ENCODE measurements at regions not wholly inside any gene's neighbourhood (a gene's known extent, or its start where the extent isn't known, plus 50 kb on each side); places are given as distances from the start of the nearest gene placed in this dataset.

GRCh38 chr11:69921128-69922014 lies 102.2 kb upstream of the FGF3 start:
- no peaks in the 10 kb centered on the region for H3K79me2 ChIP-seq (ENCODE audit: control insufficient read depth, insufficient read depth, low read length)
- H3K9ac ChIP-seq (ENCODE audit: low read length), result no peak overlapping the region
- WGBS (ENCODE audit: insufficient coverage), result 73% methylated on average over 16 of the region's 21 CpGs
- peaks cover 7% of the 10 kb centered on the region for H3K4me1 Mint-ChIP-seq
- no peaks in the 10 kb centered on the region for H4K20me1 ChIP-seq (ENCODE audit: control insufficient read depth, insufficient read depth, low read length, poor library complexity, severe bottlenecking)
- ChIA-PET CTCF (no interaction called here), POLR2A (no interaction called here)
- TF ChIP-seq, protein P1, sequence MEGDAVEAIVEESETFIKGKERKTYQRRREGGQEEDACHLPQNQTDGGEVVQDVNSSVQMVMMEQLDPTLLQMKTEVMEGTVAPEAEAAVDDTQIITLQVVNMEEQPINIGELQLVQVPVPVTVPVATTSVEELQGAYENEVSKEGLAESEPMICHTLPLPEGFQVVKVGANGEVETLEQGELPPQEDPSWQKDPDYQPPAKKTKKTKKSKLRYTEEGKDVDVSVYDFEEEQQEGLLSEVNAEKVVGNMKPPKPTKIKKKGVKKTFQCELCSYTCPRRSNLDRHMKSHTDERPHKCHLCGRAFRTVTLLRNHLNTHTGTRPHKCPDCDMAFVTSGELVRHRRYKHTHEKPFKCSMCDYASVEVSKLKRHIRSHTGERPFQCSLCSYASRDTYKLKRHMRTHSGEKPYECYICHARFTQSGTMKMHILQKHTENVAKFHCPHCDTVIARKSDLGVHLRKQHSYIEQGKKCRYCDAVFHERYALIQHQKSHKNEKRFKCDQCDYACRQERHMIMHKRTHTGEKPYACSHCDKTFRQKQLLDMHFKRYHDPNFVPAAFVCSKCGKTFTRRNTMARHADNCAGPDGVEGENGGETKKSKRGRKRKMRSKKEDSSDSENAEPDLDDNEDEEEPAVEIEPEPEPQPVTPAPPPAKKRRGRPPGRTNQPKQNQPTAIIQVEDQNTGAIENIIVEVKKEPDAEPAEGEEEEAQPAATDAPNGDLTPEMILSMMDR (IDR thresholded peaks at IDR 0.05), result no peak
- no peak for TF ChIP-seq EZH2 (IDR thresholded peaks at IDR 0.05; ENCODE audit: borderline replicate concordance, insufficient read depth, low read depth, low read length, poor library complexity, severe bottlenecking)
- H3K36me3 ChIP-seq (replicated peaks in 1 of 2; ENCODE audit: control extremely low read depth in 1 of 2, control insufficient read depth in 1 of 2, extremely low read depth in 1 of 2, insufficient read depth in 2 of 2, low read length in 1 of 2), result no peaks in the 10 kb centered on the region
- H3K9me3 Mint-ChIP-seq (ENCODE audit: insufficient read depth), result no peaks in the 10 kb centered on the region
- no peak overlapping the region for H3K4me3 Mint-ChIP-seq
- H3K27me3 ChIP-seq (replicated peaks in 1 of 4; ENCODE audit: control extremely low read depth in 1 of 4, control insufficient read depth in 3 of 4, insufficient read depth in 4 of 4, low read length in 3 of 4), result peaks cover 0 to 31% (median 7%) of the 10 kb centered on the region in 4 experiments
- H3K4me2 ChIP-seq (replicated peaks; ENCODE audit: low read depth, low read length, poor library complexity, severe bottlenecking), result no peak overlapping the region
- intact Hi-C loops (cut with micrococcal nuclease), result no loop called here
- peaks cover 0 to 5% (median 0%) of the 10 kb centered on the region in 3 donors for H3K9me3 ChIP-seq (ENCODE audit: control extremely low read depth in 1 of 3, control insufficient read depth in 2 of 3, insufficient read depth in 1 of 3, low read length in 2 of 3)
- H3K27me3 Mint-ChIP-seq, result peaks cover 45% of the 10 kb centered on the region
- no peak overlapping the region for H2AFZ ChIP-seq (ENCODE audit: insufficient read depth, low read depth, low read length, poor library complexity, severe bottlenecking)
- H3K4me1 ChIP-seq (ENCODE audit: control insufficient read depth in 2 of 2, insufficient read depth in 2 of 2, low read length in 2 of 2), result peaks cover 5 to 15% of the 10 kb centered on the region in 2 donors
- H3K4me3 ChIP-seq (ENCODE audit: control extremely low read depth in 1 of 5, extremely low read depth in 1 of 5, insufficient read depth in 1 of 5, low read depth in 2 of 5, low read length in 4 of 5), result no peak overlapping the region
- ATAC-seq (ENCODE audit: low read depth) (no peak), DNase-seq (no peak)
- H3K27ac ChIP-seq (ENCODE audit: low read length in 2 of 2), result no peak overlapping the region
- H3K27ac Mint-ChIP-seq, result no peak overlapping the region

- Mint-ChIP-seq H3K9me3 (ENCODE audit: insufficient read depth) (no peaks in the 10 kb centered on the region), H3K4me1 (peaks cover 7% of the 10 kb centered on the region), H3K27me3 (peaks cover 50% of the 10 kb centered on the region)
Observed at GRCh38 chr11:69922015-69922595, 102.9 kb upstream of the FGF3 start.

More at GRCh38 chr11:69922015-69922595, 102.9 kb upstream of the FGF3 start:
- Histone ChIP-seq H3K27me3 (replicated peaks in 1 of 4; ENCODE audit: control extremely low read depth in 1 of 4, control insufficient read depth in 3 of 4, insufficient read depth in 4 of 4, low read length in 3 of 4) (peaks cover 0 to 36% (median 7%) of the 10 kb centered on the region in 4 experiments), H3K4me2 (replicated peaks; ENCODE audit: low read depth, low read length, poor library complexity, severe bottlenecking) (no peak overlapping the region), H3K9me3 (ENCODE audit: control extremely low read depth in 1 of 3, control insufficient read depth in 2 of 3, insufficient read depth in 1 of 3, low read length in 2 of 3) (no peaks in the 10 kb centered on the region), H2AFZ (ENCODE audit: insufficient read depth, low read depth, low read length, poor library complexity, severe bottlenecking) (no peak overlapping the region), H3K36me3 (replicated peaks in 1 of 2; ENCODE audit: control extremely low read depth in 1 of 2, control insufficient read depth in 1 of 2, extremely low read depth in 1 of 2, insufficient read depth in 2 of 2, low read length in 1 of 2) (no peaks in the 10 kb centered on the region), H4K20me1 (ENCODE audit: control insufficient read depth, insufficient read depth, low read length, poor library complexity, severe bottlenecking) (no peaks in the 10 kb centered on the region), H3K79me2 (ENCODE audit: control insufficient read depth, insufficient read depth, low read length) (no peaks in the 10 kb centered on the region), H3K27ac (ENCODE audit: low read length in 2 of 2) (no peak overlapping the region), H3K4me3 (ENCODE audit: control extremely low read depth in 1 of 5, extremely low read depth in 1 of 5, insufficient read depth in 1 of 5, low read depth in 2 of 5, low read length in 4 of 5) (no peak overlapping the region), H3K9ac (ENCODE audit: low read length) (no peak overlapping the region), H3K4me1 (ENCODE audit: control insufficient read depth in 2 of 2, insufficient read depth in 2 of 2, low read length in 2 of 2) (peaks cover 5 to 15% of the 10 kb centered on the region in 2 donors)
- CTCF ChIA-PET, result no interaction called here
- intact Hi-C loops (cut with micrococcal nuclease), result no loop called here
- POLR2A ChIA-PET, result no interaction called here
- TF ChIP-seq, protein P1 (IDR thresholded peaks at IDR 0.05), result no peak
- no peak for TF ChIP-seq EZH2 (IDR thresholded peaks at IDR 0.05; ENCODE audit: borderline replicate concordance, insufficient read depth, low read depth, low read length, poor library complexity, severe bottlenecking)
- 90% methylated on average over 11 of the region's 17 CpGs for WGBS (ENCODE audit: insufficient coverage)
- DNase-seq (no peak), ATAC-seq (ENCODE audit: low read depth) (no peak)
- no peak overlapping the region for H3K27ac Mint-ChIP-seq
- no peak overlapping the region for H3K4me3 Mint-ChIP-seq
